Transverse colon (tissue), 4 donors: ENCODE measurements at regions not wholly inside any gene's neighbourhood (a gene's known extent, or its start where the extent isn't known, plus 50 kb on each side); places are given as distances from the start of the nearest gene placed in this dataset.

Experiments
- DNase-seq: peaks from one replicate; pipeline ENCODE4 v3.0.0-alpha.2; 2019
- H3K27ac ChIP-seq, 4 donors: fragments of 200-600 bp; sonication (generic); 2 replicates each; pipeline ENCODE4 v1.5.1; 2016 to 2018; ENCODE audit warnings: inconsistent platforms in 4 of 4
- H3K27me3 ChIP-seq: fragments of 200-600 bp; sonication (generic); 2 replicates; pipeline ENCODE4 v1.5.1; 2017; ENCODE audit warnings: inconsistent platforms
- H3K36me3 ChIP-seq, 4 donors: fragments of 200-600 bp; sonication (generic); 2 replicates each; pipeline ENCODE4 v1.5.1; 2017 to 2019; ENCODE audit warnings: inconsistent platforms in 4 of 4
- H3K4me1 ChIP-seq, 4 donors: fragments of 200-600 bp; sonication (generic); 2 replicates each; pipeline ENCODE4 v1.5.1; 2017 to 2020; ENCODE audit warnings: inconsistent platforms in 4 of 4
- H3K4me3 ChIP-seq, 4 donors: fragments of 200-600 bp; sonication (generic); 1 replicate in 1 of 4; 2 replicates in 3 of 4; pipeline versions ENCODE4 v1.5.1 to v1.6.1; 2017 to 2019; ENCODE audit warnings: inconsistent platforms in 4 of 4
- H3K9me3 ChIP-seq, 2 donors: fragments of 200-600 bp; sonication (generic); 2 replicates each; pipeline ENCODE4 v1.5.1; 2017 to 2019; ENCODE audit warnings: inconsistent platforms in 2 of 2
- CTCF ChIP-seq, 5 experiments: fragments of 200-600 bp in 3 of 5; fragments of 450-650 bp in 2 of 5; sonication (generic) in 3 of 5; IDR thresholded peaks; 1 replicate in 2 of 5; 2 replicates in 3 of 5; pipeline ENCODE4 v1.5.1; 2016 to 2017; ENCODE audit warnings: antibody characterized with exemption in 5 of 5, inconsistent platforms in 3 of 5, mild to moderate bottlenecking in 2 of 5, moderate library complexity in 1 of 5
- EP300 ChIP-seq: sonication (generic); formaldehyde crosslinking; IDR thresholded peaks from one replicate; pipeline ENCODE4 v1.6.1; 2017; ENCODE audit warnings: antibody characterized with exemption, low read depth
- POLR2A ChIP-seq: fragments of 450-650 bp; IDR thresholded peaks from one replicate; pipeline ENCODE4 v1.6.1; 2016; ENCODE audit warnings: antibody characterized with exemption, mild to moderate bottlenecking, moderate library complexity
- POLR2AphosphoS5 ChIP-seq, 3 donors: sonication (generic); formaldehyde crosslinking; IDR thresholded peaks; one replicate each; pipeline ENCODE4 v1.6.1; 2016; ENCODE audit warnings: antibody characterized with exemption in 3 of 3
- WGBS, 2 donors: methylation state at CpG; one replicate each; pipeline ENCODE4 v1.1.5; 2018; ENCODE audit warnings: low coverage in 1 of 2; 5-methylcytosine and 5-hydroxymethylcytosine counted together
- in situ Hi-C, 4 donors: fragments of 200-750 bp; cut with MboI; loops; one replicate each; pipeline versions ENCODE4 v1.15.0 to v1.15.1; 2017; ENCODE audit warnings: low sequenced_read_pairs in 3 of 4, low pct_ligation_motif_present in 1 of 4, low pct_unique_long_range_greater_than_20kb in 1 of 4
- intact Hi-C: fragments of 100-400 bp; cut with DNase I; formaldehyde crosslinking; loops from one replicate; pipeline ENCODE4 v1.15.1; 2023; ENCODE audit warnings: low total_unique reads

- Histone ChIP-seq H3K4me1 (no peaks in the 10 kb centered on the region), H3K4me3 (no peak overlapping the region), H3K27ac (no peak overlapping the region), H3K9me3 (no peaks in the 10 kb centered on the region), H3K36me3 (no peaks in the 10 kb centered on the region), H3K27me3 (no peaks in the 10 kb centered on the region)
- 50 to 61% methylated on average over 2 to 4 of the region's 4 CpGs for WGBS, 2 donors
- intact Hi-C loops, result no loop called here
- in situ Hi-C loops, result no loop called here
- no peak for DNase-seq
- no peak for TF ChIP-seq CTCF (IDR thresholded peaks at IDR 0.05)
- no peak for TF ChIP-seq POLR2A
- no peak for TF ChIP-seq POLR2AphosphoS5 (IDR thresholded peaks at IDR 0.05)
- TF ChIP-seq EP300, result no peak
Measured at GRCh38 chr15:26146202-26146601, 283.1 kb upstream of the ATP10A start.

- Histone ChIP-seq H3K9me3 (no peaks in the 10 kb centered on the region), H3K4me3 (no peak overlapping the region), H3K4me1 (no peaks in the 10 kb centered on the region), H3K27ac (no peak overlapping the region), H3K27me3 (no peaks in the 10 kb centered on the region), H3K36me3 (no peaks in the 10 kb centered on the region)
- DNase-seq, result no peak
- TF ChIP-seq POLR2AphosphoS5 (IDR thresholded peaks at IDR 0.05) (no peak), EP300 (no peak), POLR2A (no peak), CTCF (IDR thresholded peaks at IDR 0.05) (no peak)
- in situ Hi-C loops (no loop called here), intact Hi-C loops (no loop called here)
- WGBS, 2 donors, result 67 to 91% methylated on average over 2 of the region's 2 CpGs
Measured at GRCh38 chr15:26145796-26146195, 282.7 kb upstream of the ATP10A start.

DNA sequence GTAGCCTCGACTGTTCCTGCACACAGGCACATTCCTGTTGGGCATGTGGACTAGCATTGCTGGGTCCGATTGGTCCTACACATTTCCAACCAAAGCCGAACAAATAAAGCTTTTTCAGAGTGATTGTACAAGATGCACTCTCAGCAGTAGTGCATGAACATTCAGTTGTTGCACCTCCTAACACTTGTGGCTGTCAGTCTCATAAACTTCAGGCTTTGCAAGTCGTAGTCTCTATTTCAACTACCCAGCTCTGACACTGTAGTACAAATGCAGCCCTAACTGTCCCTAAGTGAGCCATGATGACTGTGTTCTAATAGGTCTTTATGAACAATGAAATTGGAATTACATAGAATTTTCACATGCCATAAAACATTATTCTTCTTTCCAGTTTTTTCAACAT lies 281.7 kb upstream of the ATP10A start:
- Histone ChIP-seq H3K27ac (no peak overlapping the region), H3K27me3 (no peaks in the 10 kb centered on the region), H3K9me3 (no peaks in the 10 kb centered on the region), H3K4me3 (no peak overlapping the region), H3K4me1 (no peaks in the 10 kb centered on the region), H3K36me3 (no peaks in the 10 kb centered on the region)
- intact Hi-C loops, result no loop called here
- WGBS, 2 donors, result 57 to 66% methylated on average over 3 to 4 of the region's 4 CpGs
- in situ Hi-C loops, result no loop called here
- TF ChIP-seq CTCF (IDR thresholded peaks at IDR 0.05) (no peak), POLR2A (no peak)
- DNase-seq, result no peak

- intact Hi-C loops, result no loop called here
- Histone ChIP-seq H3K4me3 (no peak overlapping the region), H3K9me3 (no peaks in the 10 kb centered on the region), H3K27ac (no peak overlapping the region), H3K27me3 (no peaks in the 10 kb centered on the region), H3K4me1 (no peaks in the 10 kb centered on the region), H3K36me3 (no peaks in the 10 kb centered on the region)
- no peak for TF ChIP-seq CTCF (IDR thresholded peaks at IDR 0.05)
- TF ChIP-seq EP300, result no peak
- TF ChIP-seq POLR2AphosphoS5 (IDR thresholded peaks at IDR 0.05), result no peak
- no peak for TF ChIP-seq POLR2A
- in situ Hi-C loops, result no loop called here
- no peak for DNase-seq
- 87 to 100% methylated on average over 1 of the region's 1 CpG for WGBS, 2 donors
Measured at GRCh38 chr15:26143221-26143620, 280.1 kb upstream of the ATP10A start.
